Thyroid gland (tissue), 4 donors: ENCODE measurements at regions not wholly inside any gene's neighbourhood (a gene's known extent, or its start where the extent isn't known, plus 50 kb on each side); places are given as distances from the start of the nearest gene placed in this dataset.

Experiments used
- POLR2A ChIP-seq, 2 donors: fragments of 450-650 bp; IDR thresholded peaks; one replicate each; pipeline ENCODE4 v1.6.1; 2017; ENCODE audit warnings: antibody characterized with exemption in 2 of 2, mild to moderate bottlenecking in 2 of 2, moderate library complexity in 1 of 2
- TF ChIP-seq, protein P1 (sequence below), 6 experiments: fragments of 200-600 bp in 3 of 6; fragments of 450-650 bp in 3 of 6; sonication (generic) in 3 of 6; IDR thresholded peaks; one replicate each; pipeline ENCODE4 v1.5.1; 2016 to 2019; ENCODE audit warnings: antibody characterized with exemption in 6 of 6, mild to moderate bottlenecking in 2 of 6, inconsistent platforms in 1 of 6, moderate library complexity in 1 of 6

DNA sequence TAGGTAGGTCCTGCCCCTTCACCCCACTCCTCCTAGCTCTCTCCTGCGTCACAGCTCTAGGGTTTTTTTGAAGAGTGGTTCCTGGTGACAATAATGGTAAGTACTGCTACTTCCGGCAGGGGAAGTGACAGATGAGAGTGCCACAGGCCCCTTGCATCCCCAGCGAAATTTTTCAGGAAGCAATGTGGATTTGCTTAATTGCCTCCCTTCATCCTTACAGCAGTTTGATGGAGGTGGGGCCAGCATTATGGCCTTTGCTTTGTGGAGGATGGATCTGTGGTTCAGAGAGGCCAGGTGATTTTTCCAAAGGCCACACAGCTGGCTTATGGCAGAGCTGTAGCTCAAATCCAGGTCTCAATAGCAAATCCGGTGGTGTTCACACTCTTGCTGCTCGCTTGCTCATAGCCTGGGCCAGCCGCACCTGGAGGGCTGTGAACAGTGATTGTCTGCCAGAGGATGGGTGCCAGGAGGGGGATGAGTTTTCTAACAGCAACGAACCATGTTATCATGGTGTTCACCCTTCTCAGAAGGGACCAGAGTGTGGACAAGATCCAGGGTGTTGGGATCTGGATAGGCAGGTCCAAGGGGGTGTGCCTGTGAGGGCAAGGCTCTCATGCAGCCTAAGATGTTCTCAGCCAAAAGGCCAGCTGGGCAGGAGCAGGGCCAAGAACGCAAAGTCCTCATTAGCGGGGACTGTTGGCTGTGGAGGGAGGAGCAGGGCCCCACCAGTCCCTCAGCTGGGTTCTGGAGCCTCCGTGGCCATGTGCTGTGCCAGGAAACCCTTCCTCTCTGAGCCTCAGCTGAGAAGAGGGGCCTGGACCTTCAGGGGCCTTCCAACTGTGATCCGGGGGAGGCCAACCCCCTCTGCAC lies 89.0 kb downstream of the EMX2 start:
- TF ChIP-seq, protein P1, sequence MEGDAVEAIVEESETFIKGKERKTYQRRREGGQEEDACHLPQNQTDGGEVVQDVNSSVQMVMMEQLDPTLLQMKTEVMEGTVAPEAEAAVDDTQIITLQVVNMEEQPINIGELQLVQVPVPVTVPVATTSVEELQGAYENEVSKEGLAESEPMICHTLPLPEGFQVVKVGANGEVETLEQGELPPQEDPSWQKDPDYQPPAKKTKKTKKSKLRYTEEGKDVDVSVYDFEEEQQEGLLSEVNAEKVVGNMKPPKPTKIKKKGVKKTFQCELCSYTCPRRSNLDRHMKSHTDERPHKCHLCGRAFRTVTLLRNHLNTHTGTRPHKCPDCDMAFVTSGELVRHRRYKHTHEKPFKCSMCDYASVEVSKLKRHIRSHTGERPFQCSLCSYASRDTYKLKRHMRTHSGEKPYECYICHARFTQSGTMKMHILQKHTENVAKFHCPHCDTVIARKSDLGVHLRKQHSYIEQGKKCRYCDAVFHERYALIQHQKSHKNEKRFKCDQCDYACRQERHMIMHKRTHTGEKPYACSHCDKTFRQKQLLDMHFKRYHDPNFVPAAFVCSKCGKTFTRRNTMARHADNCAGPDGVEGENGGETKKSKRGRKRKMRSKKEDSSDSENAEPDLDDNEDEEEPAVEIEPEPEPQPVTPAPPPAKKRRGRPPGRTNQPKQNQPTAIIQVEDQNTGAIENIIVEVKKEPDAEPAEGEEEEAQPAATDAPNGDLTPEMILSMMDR (IDR thresholded peaks at IDR 0.05) = no peak
- no peak for TF ChIP-seq POLR2A (IDR thresholded peaks at IDR 0.05)
